ENCODE measurements at regions not wholly inside any gene's neighbourhood (a gene's known extent, or its start where the extent isn't known, plus 50 kb on each side); places are given as distances from the start of the nearest gene placed in this dataset.

DNA sequence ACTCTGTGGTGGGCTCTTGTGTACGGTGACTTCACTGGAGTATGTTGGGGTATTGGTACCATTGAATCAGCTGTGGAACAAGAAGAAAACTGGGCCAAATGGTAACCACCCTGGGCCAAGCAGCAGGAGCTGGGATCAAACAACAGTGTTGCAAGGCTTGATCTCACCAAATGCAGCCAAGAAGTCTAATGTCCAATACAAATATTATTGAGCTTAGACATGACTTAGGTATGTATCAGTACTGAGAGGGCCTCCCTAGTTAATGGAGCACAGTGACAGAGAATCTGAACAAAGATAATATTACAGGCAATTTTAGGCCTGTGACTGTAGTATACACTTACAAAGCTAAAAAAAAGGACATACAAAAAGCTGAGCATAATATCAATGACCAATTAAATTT, 604.8 kb downstream of the PLA2G4A start:
- Histone ChIP-seq H3K27ac (ENCODE audit: low read depth in 1 of 2, low read length in 2 of 2) (no peak overlapping the region), H3K27me3 (ENCODE audit: control insufficient read depth in 1 of 2, insufficient read depth in 2 of 2, low read length in 2 of 2) (no peaks in the 10 kb centered on the region), H3K4me1 (ENCODE audit: insufficient read depth, low read length) (no peaks in the 10 kb centered on the region), H3K4me3 (ENCODE audit: low read length) (no peak overlapping the region), H3K9me3 (ENCODE audit: control insufficient read depth in 1 of 2, insufficient read depth in 1 of 2, low read length in 2 of 2) (no peaks in the 10 kb centered on the region), H3K36me3 (ENCODE audit: insufficient read depth, low read length) (no peaks in the 10 kb centered on the region)
- Mint-ChIP-seq H3K36me3 (ENCODE audit: low read depth) (no peaks in the 10 kb centered on the region), H3K27ac (no peak overlapping the region), H3K27me3 (no peaks in the 10 kb centered on the region), H3K9me3 (peaks cover 3% of the 10 kb centered on the region), H3K4me3 (no peak overlapping the region), H3K4me1 (ENCODE audit: low read depth) (no peaks in the 10 kb centered on the region)
- intact Hi-C loops (cut with DNase I, micrococcal nuclease) = no loop called here
- DNase-seq (no peak), ATAC-seq (ENCODE audit: poor library complexity) (no peak)
- ChIA-PET CTCF (interaction anchor here (0.5 kb wide), 1 partner anchor 382 kb away, joined by 3 read pairs; no protein-coding TSS in a partner anchor), POLR2A (no interaction called here)
- TF ChIP-seq, protein P1, sequence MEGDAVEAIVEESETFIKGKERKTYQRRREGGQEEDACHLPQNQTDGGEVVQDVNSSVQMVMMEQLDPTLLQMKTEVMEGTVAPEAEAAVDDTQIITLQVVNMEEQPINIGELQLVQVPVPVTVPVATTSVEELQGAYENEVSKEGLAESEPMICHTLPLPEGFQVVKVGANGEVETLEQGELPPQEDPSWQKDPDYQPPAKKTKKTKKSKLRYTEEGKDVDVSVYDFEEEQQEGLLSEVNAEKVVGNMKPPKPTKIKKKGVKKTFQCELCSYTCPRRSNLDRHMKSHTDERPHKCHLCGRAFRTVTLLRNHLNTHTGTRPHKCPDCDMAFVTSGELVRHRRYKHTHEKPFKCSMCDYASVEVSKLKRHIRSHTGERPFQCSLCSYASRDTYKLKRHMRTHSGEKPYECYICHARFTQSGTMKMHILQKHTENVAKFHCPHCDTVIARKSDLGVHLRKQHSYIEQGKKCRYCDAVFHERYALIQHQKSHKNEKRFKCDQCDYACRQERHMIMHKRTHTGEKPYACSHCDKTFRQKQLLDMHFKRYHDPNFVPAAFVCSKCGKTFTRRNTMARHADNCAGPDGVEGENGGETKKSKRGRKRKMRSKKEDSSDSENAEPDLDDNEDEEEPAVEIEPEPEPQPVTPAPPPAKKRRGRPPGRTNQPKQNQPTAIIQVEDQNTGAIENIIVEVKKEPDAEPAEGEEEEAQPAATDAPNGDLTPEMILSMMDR (IDR thresholded peaks at IDR 0.05) = no peak

GRCh38 chr1:187442603-187443002, 613.9 kb downstream of the PLA2G4A start:
- Mint-ChIP-seq H3K9me3 (peaks cover 2% of the 10 kb centered on the region), H3K36me3 (ENCODE audit: low read depth) (no peaks in the 10 kb centered on the region), H3K27me3 (no peaks in the 10 kb centered on the region), H3K4me3 (no peak overlapping the region), H3K27ac (no peak overlapping the region), H3K4me1 (ENCODE audit: low read depth) (no peaks in the 10 kb centered on the region)
- TF ChIP-seq, protein P1 (IDR thresholded peaks at IDR 0.05) = no peak
- H3K4me3 ChIP-seq (ENCODE audit: low read length) = no peak overlapping the region
- no peak for ATAC-seq (ENCODE audit: poor library complexity)
- ChIA-PET POLR2A (no interaction called here), CTCF (interaction anchor here (0.9 kb wide), 1 partner anchor 17 kb away, joined by 3 read pairs; no protein-coding TSS in a partner anchor)
- intact Hi-C loops (cut with DNase I, micrococcal nuclease) = no loop called here
- no peaks in the 10 kb centered on the region for H3K27me3 ChIP-seq (ENCODE audit: control insufficient read depth in 1 of 2, insufficient read depth in 2 of 2, low read length in 2 of 2)
- H3K36me3 ChIP-seq (ENCODE audit: insufficient read depth, low read length) = no peaks in the 10 kb centered on the region
- no peak overlapping the region for H3K27ac ChIP-seq (ENCODE audit: low read depth in 1 of 2, low read length in 2 of 2)
- no peak for DNase-seq
- no peaks in the 10 kb centered on the region for H3K4me1 ChIP-seq (ENCODE audit: insufficient read depth, low read length)
- H3K9me3 ChIP-seq (ENCODE audit: control insufficient read depth in 1 of 2, insufficient read depth in 1 of 2, low read length in 2 of 2) = no peaks in the 10 kb centered on the region

- Mint-ChIP-seq H3K4me3 (no peak overlapping the region), H3K4me1 (ENCODE audit: low read depth) (no peaks in the 10 kb centered on the region), H3K27ac (no peak overlapping the region), H3K27me3 (no peaks in the 10 kb centered on the region), H3K9me3 (peaks cover 2% of the 10 kb centered on the region), H3K36me3 (ENCODE audit: low read depth) (no peaks in the 10 kb centered on the region)
- Histone ChIP-seq H3K27me3 (ENCODE audit: control insufficient read depth in 1 of 2, insufficient read depth in 2 of 2, low read length in 2 of 2) (no peaks in the 10 kb centered on the region), H3K9me3 (ENCODE audit: control insufficient read depth in 1 of 2, insufficient read depth in 1 of 2, low read length in 2 of 2) (no peaks in the 10 kb centered on the region), H3K4me3 (ENCODE audit: low read length) (no peak overlapping the region), H3K36me3 (ENCODE audit: insufficient read depth, low read length) (no peaks in the 10 kb centered on the region), H3K4me1 (ENCODE audit: insufficient read depth, low read length) (no peaks in the 10 kb centered on the region), H3K27ac (ENCODE audit: low read depth in 1 of 2, low read length in 2 of 2) (no peak overlapping the region)
- DNase-seq = no peak
- CTCF ChIA-PET = no interaction called here
- no peak for ATAC-seq (ENCODE audit: poor library complexity)
- TF ChIP-seq, protein P1 (IDR thresholded peaks at IDR 0.05) = no peak
- intact Hi-C loops (cut with DNase I, micrococcal nuclease) = no loop called here
- POLR2A ChIA-PET = no interaction called here
Measured at GRCh38 chr1:187443939-187444338, 615.2 kb downstream of the PLA2G4A start.
